SU-DHL-6 (cell line): ENCODE measurements at regions not wholly inside any gene's neighbourhood (a gene's known extent, or its start where the extent isn't known, plus 50 kb on each side); places are given as distances from the start of the nearest gene placed in this dataset.

Experiments
- EZH2phosphoT487 ChIP-seq: fragments of 200-600 bp; sonication (generic), shearing (Covaris generic); conservative IDR thresholded peaks from 2 replicates; pipeline ENCODE4 v1.6.1; 2018; ENCODE audit warnings: mild to moderate bottlenecking, antibody characterized with exemption, low read length, moderate library complexity, mixed read lengths
- TF ChIP-seq, protein P1 (sequence below): fragments of 200-600 bp; sonication (generic); IDR thresholded peaks from one replicate; pipeline ENCODE4 v1.5.1; 2017; ENCODE audit warnings: antibody characterized with exemption, mild to moderate bottlenecking, low read length, moderate library complexity; ENCODE audit not compliant: insufficient read depth, poor library complexity, severe bottlenecking

DNA sequence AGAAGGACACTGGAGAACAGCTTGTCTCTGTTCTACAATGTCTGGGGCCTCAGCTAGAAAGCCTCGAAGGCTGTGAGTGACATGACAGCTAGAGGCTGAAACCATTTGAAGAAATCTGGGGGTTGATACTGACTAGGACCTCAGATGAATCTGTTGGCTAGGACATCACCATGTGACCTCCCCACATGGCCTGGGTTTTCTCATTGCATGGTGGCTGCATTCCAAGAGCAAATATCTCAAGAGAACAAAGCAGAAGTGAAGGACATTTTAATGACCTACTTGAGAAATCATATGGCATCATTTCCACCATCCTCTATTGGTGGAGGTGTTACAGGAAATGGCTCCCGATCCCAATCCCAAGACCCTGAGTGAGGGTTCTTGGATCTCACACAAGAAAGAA is 450.6 kb upstream of the AUTS2 start:
- TF ChIP-seq, protein P1, sequence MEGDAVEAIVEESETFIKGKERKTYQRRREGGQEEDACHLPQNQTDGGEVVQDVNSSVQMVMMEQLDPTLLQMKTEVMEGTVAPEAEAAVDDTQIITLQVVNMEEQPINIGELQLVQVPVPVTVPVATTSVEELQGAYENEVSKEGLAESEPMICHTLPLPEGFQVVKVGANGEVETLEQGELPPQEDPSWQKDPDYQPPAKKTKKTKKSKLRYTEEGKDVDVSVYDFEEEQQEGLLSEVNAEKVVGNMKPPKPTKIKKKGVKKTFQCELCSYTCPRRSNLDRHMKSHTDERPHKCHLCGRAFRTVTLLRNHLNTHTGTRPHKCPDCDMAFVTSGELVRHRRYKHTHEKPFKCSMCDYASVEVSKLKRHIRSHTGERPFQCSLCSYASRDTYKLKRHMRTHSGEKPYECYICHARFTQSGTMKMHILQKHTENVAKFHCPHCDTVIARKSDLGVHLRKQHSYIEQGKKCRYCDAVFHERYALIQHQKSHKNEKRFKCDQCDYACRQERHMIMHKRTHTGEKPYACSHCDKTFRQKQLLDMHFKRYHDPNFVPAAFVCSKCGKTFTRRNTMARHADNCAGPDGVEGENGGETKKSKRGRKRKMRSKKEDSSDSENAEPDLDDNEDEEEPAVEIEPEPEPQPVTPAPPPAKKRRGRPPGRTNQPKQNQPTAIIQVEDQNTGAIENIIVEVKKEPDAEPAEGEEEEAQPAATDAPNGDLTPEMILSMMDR = no peak
- TF ChIP-seq EZH2phosphoT487 = no peak
